GM21723 (cell line): ENCODE measurements at regions not wholly inside any gene's neighbourhood (a gene's known extent, or its start where the extent isn't known, plus 50 kb on each side); places are given as distances from the start of the nearest gene placed in this dataset.
"Not testable (repeated sequence)": the region's sequence is repeated elsewhere in the genome, so short reads cannot be mapped to it uniquely, and the experiment has no call there.

Experiments used
- ATAC-seq: cut with Tn5 transposase; IDR thresholded peaks from one replicate; pipeline ENCODE4 v1.9.1; 2021; ENCODE audit warnings: mild to moderate bottlenecking, moderate library complexity; ENCODE audit not compliant: unreplicated experiment

GRCh38 chr2:63737081-63737751, 104.5 kb upstream of the UGP2 start:
- no peak for ATAC-seq

- ATAC-seq, result no peak
Observed at GRCh38 chr2:63738019-63738418, 103.7 kb upstream of the UGP2 start.

DNA sequence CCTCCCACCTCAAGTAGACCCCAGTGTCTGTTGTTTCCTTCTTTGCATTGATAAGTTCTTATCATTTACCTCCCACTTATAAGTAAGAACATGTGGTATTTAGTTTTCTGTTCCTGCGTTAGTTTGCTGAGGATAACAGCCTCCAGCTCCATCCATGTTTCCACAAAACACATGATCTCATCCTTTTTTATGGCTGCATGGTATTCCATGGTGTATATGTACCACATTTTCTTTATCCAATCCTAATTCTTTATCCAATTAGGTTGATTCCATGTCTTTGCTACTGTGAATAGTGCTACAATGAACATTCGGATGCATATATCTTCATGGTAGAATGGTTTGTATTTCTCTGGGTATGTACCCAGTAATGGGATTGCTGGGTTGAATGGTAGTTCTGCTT, 102.5 kb upstream of the UGP2 start:
- ATAC-seq, result not testable (repeated sequence)

DNA sequence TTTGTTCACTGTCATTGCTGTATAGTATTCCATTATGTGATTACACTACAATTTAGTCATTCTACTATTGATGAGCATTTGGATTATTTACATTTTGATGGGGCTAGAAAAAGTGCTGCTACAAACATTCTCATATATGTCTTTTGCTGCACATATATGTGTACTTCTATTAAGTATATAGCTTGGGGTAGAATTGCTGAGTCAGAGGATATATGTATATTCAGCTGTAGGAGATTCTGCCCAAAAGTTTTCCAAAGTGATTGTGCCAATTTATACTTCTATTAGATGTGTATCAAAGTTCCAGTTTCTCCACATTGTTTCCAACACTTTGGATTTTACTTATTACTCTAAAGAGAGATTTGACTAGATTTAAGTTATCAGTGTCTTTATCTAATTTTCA, 101.7 kb upstream of the UGP2 start:
- no peak for ATAC-seq

- ATAC-seq, result no peak
Observed at GRCh38 chr2:63740943-63741342, 100.8 kb upstream of the UGP2 start.

DNA sequence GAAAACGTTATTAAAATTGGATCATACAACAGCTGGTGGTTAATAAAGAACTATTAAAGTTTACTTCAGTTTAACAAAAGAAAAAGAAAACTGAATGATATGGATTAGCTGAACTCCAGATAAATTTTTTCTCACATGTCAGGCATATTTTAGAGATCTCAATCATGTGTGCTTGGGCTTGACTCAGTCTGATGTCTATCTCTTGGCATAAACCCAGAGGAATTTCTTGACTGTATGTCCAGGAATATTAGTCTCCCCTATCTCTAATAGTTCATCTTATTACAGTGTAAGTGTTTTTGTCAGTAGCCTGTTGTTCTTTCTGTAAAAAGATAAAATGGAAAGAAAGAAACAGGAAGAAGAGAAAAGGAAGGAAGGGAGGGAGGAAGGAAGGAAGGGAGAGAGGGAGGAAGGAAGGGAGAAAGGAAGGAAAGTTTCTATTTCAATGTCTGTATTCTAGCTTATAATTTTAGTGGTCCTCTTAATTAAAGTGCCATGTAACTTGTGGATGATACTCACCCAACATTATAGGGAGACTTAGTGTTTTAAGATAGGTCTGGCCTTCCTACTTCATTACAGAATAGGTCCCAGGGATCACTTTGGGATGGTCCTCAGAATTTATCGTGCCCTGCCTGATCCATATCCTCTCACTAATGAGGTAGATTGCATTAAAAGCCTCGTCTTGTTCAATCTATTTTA, 99.7 kb upstream of the UGP2 start:
- ATAC-seq, result no peak

DNA sequence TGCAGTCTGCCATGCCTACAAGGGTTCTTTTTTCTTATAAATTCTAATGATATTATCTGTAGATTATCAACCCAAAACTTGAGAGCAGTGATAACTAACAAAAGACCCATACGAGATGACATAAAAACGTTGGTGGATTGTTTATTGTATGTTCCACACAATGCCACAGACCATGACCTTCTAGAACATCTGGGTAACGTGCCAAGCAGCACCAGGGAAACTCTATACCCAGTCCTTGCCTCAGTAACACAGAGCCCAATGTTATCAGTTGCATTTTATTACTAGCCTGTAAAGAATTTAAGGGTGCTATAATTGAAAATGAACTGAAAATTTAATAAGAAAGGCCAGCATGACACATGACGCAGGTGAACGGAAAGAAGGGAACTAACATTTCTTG, 99.1 kb upstream of the UGP2 start:
- no peak for ATAC-seq

DNA sequence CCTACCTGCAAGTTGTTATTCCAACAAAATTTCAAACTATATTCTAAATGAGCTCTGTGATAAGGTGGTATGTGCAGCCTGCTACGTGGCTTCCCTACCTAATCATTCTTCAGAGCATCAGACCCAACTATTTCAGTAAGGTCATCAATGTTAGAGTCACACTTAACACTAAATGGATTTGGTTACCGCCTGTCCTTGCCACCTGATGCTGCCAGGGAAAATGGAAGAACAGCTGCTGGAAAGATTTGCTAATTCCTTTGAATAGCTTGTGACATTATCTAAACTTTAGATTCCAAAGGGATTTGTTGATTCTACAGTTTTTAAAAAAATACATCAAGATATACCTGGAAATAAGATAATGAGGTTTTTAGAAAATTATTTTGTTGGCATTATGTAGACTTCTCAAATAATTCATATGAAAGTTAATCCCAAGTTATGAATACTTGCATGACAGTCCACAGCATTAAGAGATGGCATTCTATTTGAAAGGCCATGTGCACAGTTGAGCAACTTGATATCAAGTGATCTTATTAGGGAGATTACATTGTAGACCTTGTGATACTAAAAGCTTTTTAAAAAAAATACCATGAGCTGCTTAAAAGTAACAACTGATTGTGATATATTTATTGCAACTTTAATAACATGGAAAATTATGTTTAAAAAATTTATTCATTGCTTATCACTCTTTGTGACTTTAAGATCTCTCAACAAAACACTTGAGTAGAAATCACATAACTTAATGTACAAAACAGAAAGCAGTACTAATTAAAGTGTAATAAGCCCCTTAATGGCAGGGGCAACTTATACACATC, 98.3 kb upstream of the UGP2 start:
- no peak for ATAC-seq

DNA sequence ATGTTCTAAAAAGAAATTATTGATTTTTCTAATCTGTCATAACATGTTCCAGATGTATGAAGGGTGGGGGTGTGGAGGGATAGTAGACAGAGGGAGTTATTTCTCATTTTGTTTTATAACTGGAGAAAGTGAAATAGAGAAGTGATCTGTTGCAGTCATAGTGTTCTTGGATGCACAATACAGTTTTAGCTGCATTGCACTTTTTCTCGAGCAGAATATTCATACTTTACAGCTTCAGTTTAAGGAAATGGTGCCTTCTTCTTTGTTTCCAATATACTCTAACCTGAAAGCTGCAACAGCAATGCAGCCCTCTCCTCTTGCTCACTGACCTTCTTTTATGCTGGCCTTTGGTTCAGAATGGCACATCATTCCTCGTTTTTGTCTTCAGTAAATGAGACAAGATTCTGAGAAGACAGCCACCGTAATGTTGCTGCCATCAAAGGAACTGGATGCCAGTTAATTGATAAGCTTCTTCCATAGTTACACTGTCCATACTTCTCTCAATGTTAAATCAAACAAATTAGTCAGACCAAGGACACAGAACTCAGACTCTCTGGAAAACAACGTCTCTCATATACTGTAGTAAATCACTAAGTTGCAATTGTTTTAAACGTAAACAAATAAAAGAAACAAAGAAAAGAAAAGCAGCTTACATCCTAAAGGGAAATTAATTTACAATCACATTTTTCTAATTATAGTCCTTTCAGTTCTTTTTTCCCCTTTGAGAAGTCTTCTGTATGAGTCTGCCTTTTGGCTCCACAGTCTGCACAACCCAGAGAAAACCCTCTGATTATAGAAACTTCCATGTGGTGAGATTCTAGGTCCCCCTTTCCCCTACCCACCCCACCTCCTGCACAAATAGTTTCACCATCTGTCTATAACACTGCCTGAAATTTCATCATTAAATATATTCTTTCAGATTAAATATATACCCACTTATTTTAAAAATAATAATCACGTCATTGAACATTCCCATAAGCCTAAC, 97.4 kb upstream of the UGP2 start:
- no peak for ATAC-seq

GRCh38 chr2:63746548-63746947, 95.1 kb upstream of the UGP2 start:
- not testable (repeated sequence) for ATAC-seq

DNA sequence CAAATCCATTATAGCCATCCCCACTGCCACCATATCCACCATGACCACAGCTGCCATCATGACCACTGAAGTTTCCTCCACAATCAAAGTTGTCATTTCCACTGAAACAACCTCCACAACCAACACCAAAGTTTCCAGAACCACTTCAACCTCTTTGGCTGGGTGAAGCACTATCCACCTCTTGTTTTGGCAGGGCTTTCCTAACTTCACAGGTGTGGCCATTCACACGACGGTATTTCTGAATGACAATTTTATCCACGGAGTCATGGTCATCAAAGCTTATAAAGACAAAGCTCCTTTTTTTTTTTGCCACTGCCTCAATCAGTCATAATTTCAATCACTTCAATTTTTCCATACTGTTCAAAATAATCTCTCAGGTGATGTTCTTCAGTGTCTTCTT, 89.8 kb upstream of the UGP2 start:
- no peak for ATAC-seq

GRCh38 chr2:63755216-63755615, 86.5 kb upstream of the UGP2 start:
- ATAC-seq, result no peak

GRCh38 chr2:63755965-63756364, 85.7 kb upstream of the UGP2 start:
- ATAC-seq, result no peak

DNA sequence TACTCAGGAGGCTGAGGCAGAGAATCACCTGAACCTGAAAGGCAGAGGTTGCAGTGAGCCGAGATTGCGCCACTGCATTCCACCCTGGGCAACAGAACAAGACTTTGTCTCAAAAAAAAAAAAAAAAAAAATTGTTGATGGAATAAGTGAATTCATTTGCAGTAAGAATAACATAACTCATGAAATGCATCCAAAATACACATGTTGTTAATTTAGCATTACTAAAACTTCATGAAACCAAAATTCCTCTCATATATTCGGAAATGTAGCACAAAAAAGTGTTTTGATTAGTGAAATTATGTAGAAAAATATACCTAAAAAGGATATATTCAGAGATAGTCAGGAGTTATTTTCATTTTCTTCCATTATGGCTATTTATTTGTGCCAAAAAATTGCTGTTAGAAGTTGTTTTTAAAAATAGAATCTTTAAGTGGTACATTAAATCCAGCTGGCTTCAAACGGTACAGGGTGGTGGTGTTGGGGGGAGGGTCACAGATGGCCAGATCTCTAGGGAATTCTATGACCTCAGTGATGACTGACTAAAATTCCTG, 78.2 kb upstream of the UGP2 start:
- ATAC-seq, result no peak

- no peak for ATAC-seq
Observed at GRCh38 chr2:63764630-63765029, 77.1 kb upstream of the UGP2 start.

GRCh38 chr2:63765117-63765516, 76.6 kb upstream of the UGP2 start:
- no peak for ATAC-seq

DNA sequence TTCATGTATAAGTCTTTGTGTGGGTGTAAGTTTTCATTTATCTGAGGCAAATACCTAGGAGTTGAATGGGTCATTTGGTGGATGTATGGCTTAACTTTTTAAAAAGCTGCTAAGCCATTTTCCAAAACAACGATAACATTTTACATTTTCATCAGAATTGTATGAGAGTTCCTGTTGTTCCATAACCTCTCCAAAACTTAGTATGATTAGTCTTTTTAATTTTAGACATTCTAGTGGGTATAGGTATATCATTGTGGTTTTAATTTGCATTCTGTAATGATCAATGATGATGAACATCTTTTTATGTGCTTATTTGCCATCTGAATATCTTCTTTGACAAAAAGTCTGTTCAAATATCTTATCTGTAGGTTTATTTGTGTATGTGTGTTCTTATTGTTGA, 74.4 kb upstream of the UGP2 start:
- no peak for ATAC-seq

DNA sequence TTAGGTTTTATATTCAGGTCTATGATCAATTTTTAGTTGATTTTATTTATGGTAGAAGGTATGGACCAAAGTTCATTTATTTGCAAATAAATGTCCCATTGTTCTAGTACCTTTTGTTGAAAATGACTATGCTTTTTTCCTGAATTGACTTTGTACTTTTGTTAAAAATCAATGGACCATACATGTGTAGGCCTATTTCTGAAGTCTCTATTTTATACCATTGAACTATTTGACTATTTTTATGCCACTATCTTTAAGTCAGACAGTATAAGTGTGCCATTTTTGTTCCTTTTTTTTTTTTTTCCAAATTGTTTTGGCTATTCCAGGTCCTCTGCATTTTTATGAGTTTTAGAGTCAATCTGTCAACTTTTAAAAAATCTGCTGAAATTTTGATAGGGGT, 73.6 kb upstream of the UGP2 start:
- no peak for ATAC-seq

GRCh38 chr2:63769915-63770314, 71.8 kb upstream of the UGP2 start:
- no peak for ATAC-seq

DNA sequence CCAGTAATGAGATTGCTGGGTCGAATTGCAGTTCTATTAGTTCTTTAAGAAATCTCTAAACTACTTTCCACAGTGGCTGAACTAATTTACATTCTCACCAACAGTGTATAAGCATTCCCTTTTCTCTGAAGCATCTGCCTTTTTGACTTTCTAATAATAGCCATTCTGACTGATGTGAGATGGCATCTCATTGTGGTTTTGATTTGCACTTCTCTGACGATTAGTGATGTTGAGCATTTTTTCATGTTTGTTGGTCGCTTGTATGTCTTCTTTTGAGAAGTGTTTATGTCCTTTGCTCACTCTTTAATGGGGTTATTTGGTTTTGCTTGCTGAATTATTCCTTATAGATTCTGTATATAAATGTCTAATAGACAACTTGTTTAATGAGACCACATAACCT, 69.6 kb upstream of the UGP2 start:
- ATAC-seq, result no peak

DNA sequence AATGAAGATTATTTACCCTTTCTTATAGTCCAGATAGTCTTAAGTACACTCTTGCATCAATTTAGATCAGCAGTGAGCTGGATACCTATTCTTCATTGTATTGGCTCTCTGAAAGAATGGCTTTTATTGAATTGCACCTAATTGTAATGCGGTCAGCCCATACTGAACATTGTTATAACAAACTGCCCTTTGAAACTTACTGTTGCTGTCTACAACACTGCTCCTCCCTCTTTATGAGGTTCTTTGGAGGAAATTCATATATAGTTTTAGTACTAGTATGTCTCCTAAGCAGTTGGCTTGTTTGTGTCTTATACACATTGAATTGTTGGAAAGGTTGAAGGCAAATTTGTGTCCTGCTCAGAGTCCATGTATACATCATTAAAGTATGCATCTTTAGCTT, 66.5 kb upstream of the UGP2 start:
- ATAC-seq, result no peak
